GM21390 (cell line): ENCODE measurements at regions not wholly inside any gene's neighbourhood (a gene's known extent, or its start where the extent isn't known, plus 50 kb on each side); places are given as distances from the start of the nearest gene placed in this dataset.

Source experiments
- ATAC-seq: cut with Tn5 transposase; IDR thresholded peaks from one replicate; pipeline ENCODE4 v1.9.1; 2021; ENCODE audit not compliant: unreplicated experiment

DNA sequence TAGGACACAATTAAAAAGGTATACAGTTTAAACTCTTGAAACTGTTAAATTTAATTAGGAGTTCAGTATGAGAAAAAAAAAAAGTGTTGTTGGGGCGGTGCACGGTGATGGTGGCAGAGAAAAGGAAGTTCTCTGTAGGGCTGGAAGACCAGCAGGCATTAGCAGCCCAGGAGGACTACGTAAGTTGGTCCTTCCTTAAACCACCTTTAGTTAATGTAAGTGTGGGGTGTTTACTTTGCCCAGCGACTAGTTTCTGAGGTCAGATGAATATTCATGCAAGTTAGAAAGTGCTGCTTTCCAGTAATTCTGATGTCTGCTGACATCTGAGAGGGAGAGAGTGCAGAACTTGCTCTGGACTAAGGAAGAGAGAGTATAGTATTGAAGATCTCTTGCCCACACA, 54.9 kb downstream of the NKX2-1 start:
- no peak for ATAC-seq

DNA sequence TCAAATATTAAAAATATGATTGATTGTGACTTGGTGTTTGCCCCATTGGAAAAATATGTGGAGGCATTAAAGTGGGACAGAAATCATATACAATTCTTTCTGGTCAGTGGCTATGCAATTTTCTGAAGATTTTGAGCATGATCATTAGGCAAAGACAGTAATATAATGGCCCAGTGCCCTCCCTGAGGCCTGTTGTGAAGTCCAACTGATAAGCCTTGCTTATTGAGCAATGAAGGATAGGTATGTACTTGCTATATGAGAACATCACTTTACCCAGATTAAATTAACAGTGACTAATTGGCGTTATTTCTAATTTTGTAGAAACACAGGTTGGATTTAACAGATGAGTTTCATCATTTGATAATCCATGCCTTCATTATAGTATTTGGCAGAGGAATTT, 57.1 kb downstream of the NKX2-1 start:
- ATAC-seq = no peak

DNA sequence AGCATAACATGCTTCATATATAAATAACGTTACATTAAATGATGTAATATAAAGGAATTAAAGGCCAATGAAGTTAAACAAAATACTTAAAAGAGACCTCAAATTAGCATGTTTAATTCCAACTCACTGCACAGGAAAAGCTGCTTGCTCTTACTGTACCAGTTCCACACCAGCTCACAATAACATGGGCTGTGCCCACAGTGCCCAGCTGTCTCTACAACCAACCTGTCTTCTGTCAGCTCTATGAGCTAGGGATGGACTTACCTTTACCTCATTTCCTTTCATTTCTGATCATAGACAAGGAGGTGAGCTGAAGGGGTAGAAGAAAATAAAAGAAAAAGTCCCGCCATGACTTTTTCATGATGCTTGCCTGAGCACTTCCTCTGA, 64.8 kb downstream of the NKX2-1 start:
- no peak for ATAC-seq

DNA sequence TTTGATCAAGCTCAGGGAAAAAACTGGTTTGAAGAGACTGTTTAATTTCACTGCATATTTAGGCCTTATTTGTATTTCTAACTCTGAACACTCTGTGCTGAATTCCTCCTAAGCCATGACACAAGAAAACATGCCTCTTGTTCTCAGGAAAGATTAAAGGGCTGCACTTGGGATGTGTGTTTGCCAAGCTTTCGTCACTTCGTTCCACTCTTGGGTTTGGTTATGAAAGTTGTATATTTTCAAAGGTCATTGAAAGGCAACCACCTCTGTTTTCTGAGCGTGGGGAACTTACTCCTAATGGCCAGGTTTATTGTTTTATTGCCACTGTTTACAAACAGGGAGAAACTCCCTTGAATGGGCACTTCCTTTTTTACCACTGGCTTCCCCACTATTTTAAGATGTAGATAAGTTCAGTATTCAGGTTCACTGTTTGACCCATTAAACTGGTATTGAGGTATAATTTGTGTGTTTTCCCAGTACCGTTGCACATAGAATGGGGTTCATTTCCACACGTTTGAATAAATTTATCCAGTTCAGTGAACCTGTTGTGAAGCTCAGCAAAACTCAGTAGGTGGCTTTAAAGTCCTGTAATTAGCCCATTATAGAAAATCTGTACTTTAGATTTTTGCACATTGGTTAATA, 65.3 kb downstream of the NKX2-1 start:
- ATAC-seq = no peak

DNA sequence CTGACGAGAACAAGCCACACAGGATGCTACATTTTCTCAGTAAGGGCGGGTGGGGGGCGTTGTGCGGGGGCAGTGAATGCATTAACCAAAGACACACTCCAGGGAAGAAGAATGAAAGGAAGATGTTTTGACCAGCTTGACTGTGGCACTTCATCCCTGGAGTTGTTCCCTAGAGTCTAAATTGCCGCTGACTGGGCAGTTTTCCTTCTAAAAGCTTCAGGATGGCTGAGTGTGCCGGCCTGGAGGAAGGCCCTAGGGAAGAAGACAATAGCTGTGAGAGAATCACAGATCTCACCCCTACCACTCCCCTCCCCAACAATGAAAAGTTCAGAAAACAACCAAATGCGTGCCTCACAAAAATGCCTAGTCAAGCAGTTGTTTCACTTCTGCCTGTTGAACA, 67.2 kb downstream of the NKX2-1 start:
- ATAC-seq = no peak

DNA sequence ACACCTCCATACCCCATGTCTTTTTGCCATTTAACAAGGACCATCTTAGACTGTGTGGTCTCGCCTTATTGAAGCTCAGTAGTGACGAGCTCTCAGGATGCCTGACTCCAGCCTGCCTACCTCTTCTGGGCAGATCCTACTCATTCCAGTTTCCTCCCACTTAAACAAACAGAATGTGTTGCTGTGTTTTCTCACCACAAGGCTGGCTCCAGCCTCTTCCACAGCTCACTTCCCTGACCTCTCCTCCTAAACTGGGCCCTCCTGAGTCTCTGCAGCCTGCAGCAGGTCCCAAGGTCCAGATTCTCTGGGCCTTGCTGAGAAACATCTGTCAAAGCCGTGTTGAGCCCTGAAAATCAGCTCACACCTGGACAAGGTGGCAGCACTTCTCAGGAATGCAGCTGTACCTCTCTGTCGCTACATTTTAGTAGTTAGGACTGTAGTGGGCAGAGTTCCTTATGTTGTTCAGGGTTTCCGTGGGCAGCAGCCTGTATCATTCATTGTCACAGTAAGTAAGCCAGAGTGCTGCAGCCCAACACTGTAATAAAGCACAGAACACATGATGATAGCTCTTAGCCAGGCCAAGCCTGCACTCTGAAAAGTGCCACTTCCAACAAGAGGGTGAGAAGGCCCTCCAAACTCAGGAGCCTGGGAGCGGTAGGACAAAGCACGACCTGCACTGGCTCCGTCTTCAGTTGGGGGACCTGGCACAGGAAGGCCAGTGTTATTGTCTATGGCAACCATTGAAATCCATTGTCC, 68.5 kb downstream of the NKX2-1 start:
- ATAC-seq = no peak

DNA sequence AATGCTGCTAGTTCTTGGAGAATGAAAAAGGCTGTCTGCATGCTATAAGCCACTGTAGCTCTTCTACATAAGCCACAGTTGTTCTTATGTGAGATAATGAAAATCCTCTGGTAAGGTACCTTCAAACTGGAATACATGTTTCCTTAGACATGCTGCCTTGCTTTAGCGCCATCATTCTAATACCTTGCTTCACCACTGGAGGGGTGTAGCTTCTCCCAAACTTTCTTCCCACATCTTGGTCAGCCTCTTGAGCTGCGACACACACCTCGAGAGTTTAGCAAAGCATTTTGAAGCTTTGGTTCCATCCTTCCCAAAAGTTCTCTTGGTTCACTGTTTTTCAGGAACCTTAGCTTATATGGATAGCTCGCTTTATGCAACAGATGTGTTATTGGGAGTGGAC, 69.5 kb downstream of the NKX2-1 start:
- no peak for ATAC-seq

DNA sequence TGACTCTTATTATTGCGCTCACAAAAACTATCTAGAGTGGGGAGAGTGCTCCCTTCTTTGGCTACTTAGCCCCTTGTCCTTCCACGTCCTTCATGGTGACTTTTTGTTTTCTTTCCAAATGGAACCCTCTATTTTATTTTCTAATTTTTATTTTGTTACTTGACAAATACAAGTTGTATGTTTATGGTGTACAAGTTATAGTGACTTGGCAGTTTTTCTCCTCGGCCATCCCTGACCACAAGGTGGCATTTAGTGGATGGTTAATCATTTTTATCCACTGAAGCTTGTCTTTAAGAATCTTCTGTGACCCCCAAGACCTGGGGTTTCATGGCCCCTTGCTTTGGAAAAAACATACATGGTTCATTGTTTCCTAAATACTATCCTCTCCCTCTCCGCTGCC, 70.1 kb downstream of the NKX2-1 start:
- no peak for ATAC-seq

DNA sequence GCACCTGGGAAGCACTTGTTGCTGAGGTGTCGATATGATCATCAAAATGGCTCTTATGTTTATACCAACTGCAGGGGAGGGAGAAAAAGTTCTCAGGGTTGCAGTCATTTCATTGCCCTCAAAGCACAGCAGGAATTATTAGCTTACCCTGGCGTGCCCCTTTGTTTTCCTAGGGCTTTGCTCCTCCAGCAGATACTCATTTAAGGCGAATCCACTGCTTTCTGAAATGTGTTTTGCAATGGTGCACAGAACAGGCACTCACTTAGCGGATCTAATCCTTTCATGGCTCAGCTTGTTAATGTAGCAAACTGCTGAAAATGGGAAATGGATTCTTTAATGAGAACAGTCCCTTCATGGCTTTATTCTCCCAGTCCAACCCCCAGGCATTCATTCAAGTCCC, 76.7 kb downstream of the NKX2-1 start:
- no peak for ATAC-seq

DNA sequence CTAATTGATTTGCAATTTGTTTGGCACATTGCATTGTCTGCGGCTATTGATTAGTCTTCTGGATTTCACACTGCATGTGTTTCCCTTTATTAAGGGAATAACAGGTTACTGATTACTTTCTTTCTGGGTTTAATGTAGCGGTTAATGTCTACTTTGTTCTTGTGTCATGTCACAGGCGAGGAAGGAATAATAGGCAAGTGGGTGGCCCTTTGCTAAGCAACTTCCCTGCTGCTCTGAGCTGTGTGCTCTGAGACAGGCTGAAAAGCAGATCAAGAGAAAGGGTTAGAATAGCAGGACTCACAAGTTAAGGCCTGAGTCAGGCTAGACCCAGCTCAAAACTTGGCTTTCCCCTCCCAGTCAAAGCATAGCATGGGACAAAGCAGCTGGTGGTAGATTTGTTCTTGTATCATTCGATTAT, 77.2 kb downstream of the NKX2-1 start:
- ATAC-seq = no peak

DNA sequence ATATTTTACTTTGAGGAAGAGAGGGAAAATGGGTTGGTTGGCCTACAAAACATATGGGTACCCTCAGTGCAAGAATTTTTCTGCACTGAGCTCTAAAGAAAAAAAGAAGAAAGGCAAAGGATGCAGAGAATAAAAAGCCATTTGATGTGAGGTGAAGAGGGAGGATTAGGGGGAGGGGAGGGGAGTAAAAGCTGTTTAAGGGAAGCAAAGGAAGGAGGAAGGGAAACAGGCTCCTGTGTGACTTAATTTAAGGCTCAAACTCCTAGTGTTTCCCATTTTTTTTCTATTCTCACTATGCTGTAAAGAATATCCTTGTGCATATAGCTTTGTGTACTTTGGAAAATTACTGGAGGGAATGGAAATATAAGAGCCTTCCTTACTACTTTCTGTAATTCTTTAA, 78.7 kb downstream of the NKX2-1 start:
- ATAC-seq = no peak

DNA sequence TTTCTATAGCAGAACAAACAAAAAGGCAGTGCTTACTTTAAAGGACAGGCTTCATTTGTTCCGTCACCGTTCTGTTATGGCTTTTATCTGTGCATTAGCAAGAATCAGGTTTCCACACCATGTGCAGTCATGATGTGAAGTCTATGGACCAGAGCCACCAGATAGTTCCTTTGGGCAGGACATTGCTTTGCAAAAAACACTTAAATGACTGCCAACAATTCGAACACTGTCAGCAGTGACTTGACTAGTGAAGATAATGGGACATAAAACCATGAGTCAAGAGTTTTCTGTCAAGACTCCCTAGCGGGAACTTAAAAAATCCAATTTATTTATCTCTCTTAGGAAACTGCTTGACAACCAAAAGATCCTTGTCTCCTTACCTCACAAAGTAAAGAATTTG, 80.3 kb downstream of the NKX2-1 start:
- no peak for ATAC-seq

DNA sequence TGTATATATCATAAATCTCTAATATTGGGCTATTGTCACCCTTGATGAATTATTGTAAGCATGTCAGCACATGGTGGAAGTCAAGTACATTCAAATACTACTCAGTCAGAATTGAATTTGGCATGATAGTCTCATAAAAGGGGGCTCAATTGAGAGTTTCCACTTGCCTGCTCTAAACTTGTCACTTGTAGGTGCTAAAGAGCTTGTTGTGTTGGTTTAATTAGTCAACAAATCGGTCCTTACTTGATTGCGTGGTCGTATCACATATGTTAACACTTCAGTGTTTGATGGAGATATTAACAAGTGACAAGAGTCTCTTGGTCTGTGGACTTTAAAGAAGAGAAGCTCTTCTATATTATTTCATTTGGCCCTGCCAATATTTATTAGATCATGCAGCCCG, 81.1 kb downstream of the NKX2-1 start:
- no peak for ATAC-seq

DNA sequence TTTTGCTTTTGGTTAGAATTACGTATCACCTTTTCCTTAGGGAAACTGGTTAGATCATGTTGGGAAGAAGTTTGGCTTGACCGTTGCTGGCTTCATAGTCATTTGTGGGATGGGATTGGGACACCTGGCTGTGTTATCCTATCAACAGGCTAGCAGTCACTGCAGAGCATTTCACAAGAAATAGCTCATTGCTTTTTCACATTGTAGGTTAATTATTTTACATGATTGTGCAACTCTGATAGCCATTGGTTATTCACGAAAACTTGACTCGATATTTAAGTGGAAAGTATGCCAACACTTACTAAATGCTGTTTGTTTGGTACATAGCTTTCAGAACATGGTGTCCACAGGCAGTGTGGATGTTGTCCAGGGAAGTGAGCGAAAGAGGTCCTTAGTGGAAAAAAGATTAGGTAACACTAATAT, 89.4 kb downstream of the NKX2-1 start:
- no peak for ATAC-seq

DNA sequence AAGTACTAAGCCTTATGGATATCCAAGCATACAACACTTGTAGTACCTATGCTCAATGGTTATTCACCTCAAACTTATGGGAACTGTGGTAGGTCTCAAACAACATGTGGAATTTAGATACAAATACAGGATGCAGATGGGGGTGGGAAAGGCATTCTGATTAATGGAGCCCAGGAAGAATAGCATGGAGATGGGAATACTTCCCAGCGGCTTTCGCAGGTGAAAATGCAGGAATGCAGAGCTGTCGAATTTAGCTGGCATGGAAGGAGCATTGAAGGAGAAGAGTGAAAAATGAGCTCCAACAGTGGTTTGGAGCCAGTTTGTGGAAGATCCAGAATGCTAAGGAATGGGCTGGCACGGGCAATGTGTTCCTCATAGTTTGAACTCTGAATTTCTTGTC, 89.9 kb downstream of the NKX2-1 start:
- no peak for ATAC-seq

DNA sequence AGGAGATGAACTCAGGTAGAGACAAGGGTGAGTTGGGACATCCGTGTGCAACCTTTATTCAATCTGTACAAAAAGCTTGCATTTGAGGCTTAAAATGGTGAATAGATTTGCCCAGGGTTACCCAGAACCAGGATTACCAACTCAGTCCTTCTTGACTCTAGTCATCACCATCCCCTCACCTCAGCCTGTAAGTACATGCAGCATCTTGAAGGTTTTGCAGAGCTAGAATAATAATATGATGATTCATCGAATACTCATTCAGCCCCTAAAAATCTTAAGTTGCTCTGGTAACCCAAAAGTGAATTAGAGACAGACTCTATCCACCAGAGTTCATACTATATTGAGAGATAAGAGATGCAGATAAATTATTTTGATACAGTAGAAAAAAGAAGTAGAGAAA, 90.3 kb downstream of the NKX2-1 start:
- ATAC-seq = no peak

DNA sequence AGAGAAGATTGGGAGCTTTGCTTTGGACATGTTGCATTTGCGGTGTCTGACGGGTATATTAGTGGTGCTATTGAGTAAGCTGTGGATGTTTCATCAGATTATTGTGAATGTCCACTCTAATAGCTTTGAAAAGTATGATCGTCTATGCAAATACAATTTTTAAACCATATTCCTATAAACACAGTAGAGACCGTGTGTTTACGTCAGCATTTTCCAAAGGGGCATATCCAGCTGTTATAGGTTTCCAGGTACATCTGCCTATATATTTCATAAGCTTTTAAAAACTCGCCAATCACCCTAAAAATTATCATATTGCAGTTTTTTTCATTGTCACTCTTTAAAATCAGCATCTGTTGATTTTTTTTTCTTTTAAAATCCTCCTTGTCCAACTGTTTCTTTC, 91.7 kb downstream of the NKX2-1 start:
- no peak for ATAC-seq

DNA sequence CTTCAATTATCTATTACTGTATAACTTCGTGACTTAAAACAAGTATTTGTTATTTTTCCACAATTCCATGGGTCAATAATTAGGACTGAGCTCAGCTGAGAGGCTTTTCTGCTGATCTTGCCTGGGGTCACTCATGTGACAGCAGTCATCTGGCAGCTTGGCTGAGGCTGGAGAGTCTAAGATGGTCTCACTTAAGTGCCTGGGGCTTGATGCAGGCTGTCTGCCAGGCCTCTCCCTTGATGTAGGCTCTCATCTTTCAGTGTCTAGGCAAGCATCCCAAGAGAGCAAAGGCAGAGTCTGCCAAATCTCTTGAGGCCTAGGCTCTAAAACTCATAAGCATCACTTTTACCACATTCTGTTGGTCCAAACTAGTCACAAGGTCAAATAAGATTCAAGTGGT, 93.2 kb downstream of the NKX2-1 start:
- ATAC-seq = no peak

DNA sequence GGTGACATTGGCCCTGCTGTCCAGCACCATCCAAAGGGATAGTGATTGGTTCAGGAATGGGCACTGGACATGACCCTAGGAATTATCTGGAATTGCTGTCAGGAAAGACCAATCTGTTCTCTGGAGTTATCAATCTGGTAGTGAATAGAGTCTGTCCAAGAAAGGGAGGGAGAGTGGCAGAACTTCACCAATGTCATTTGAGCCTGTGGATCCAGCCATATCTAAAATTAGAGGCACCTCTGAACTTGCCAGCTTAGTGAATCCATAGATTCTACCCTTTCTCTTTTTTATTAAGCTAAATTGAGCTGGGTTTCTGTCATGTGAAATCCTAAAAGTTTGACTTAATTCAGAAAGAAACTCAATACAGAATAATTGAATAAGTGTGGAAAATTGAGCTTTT, 93.9 kb downstream of the NKX2-1 start:
- no peak for ATAC-seq

DNA sequence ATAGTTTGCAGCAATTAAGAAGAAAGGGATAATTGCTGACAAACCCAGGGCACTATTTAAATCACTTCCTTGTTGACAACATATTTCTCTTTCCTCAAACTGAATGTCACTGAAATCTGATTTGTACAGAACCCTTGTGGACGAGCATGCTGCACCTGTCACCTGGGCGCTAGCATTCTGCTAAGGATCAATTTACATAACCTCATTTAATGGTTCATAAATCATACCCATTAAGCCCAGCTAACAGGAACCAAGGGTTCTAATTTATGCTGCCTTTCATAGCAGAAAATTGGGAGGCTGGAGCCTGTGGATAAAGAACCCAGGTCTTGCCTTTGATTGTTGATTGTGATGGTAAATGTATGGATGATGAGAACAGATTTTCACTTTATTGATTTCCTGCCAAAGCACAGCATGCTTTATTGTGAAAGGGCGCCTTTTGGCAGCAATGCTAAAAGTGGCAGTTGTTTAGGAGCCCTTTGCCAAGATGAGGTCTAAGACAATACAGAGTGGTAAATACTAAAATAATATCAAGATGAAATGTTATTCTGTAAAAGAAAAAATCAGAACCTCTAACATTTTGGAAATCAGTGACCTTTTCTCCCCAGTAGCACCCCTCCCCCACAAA, 95.4 kb downstream of the NKX2-1 start:
- no peak for ATAC-seq

DNA sequence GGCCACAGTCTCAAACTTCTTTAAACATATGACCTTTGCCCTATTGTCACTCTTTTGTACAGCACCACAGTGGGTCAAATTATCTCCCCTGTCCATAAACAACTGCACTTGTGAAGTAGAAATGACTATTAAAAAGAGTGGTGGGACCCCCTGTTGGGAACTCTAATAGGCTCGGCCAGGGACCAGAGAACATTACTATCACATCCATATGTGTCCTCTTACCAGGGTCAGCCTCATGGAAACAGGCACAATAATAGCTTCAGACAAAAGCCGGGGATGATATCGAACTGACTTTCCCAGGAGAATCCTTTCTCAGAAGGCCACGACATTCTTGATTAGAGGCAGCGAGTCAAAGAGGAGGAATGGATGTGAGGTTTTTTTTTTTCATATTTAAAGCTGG, 96.6 kb downstream of the NKX2-1 start:
- ATAC-seq = no peak

DNA sequence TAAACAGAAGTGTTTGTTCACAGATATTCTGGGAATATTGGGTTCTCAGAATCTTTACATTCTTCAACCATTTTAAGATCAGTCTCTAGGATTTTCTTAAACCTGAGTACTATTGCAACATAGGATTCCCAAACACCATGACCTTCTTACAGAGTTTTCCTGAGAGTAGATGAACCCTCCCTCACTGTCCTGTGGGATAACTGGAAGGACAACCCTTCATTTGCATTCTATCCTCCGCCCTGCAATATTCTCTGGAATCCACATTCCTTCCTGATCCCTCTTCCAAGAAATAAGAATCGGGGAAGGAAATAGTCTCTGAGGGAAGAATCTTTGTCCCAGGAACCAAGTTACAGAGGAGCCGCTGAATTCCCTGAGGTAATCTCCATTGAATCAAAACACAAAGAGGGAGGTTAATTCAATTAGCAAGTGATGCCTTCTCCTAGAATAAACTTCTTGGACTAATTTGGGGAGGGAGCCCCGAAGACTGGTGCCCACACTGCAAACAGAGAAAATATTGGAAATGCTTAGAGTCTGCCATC, 99.8 kb upstream of the MBIP start:
- ATAC-seq = no peak
